ENCODE measurements at regions not wholly inside any gene's neighbourhood (a gene's known extent, or its start where the extent isn't known, plus 50 kb on each side); places are given as distances from the start of the nearest gene placed in this dataset.

DNA sequence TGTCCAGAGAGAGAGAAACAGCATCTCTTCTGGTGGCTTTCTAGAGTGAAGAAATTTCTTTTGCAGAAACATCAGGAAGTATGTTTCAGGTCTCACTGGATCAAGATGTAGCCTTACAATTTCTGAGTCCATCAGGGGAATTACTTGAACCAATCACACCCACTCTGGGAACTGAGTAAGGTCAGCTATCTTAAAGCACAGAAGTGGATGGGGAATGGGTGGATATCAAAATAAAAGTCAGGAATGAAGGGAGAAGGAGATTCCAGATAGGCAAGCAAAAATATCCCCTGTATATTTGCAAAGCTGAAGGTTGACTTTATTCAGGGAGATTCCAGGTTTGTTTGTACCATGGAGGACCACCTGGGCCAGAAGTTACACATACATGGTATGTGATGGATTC is 188.0 kb downstream of the CYRIA start:
- TF ChIP-seq PPARA (CRISPR knock-in tag; IDR thresholded peaks at IDR 0.05; ENCODE audit: borderline replicate concordance) (no peak), ESRRG (CRISPR knock-in tag; IDR thresholded peaks at IDR 0.05) (no peak)
- TF ChIP-seq, protein P1, sequence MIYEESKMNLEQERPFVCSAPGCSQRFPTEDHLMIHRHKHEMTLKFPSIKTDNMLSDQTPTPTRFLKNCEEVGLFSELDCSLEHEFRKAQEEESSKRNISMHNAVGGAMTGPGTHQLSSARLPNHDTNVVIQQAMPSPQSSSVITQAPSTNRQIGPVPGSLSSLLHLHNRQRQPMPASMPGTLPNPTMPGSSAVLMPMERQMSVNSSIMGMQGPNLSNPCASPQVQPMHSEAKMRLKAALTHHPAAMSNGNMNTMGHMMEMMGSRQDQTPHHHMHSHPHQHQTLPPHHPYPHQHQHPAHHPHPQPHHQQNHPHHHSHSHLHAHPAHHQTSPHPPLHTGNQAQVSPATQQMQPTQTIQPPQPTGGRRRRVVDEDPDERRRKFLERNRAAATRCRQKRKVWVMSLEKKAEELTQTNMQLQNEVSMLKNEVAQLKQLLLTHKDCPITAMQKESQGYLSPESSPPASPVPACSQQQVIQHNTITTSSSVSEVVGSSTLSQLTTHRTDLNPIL (CRISPR knock-in tag; IDR thresholded peaks at IDR 0.05; ENCODE audit: low read depth), result no peak
